ENCODE measurements at regions not wholly inside any gene's neighbourhood (a gene's known extent, or its start where the extent isn't known, plus 50 kb on each side); places are given as distances from the start of the nearest gene placed in this dataset.

- no peak for TF ChIP-seq CTCF (IDR thresholded peaks at IDR 0.05)
- no peak for TF ChIP-seq GABPA (IDR thresholded peaks at IDR 0.05; ENCODE audit: low read depth)
- no peak for TF ChIP-seq TCF12 (IDR thresholded peaks at IDR 0.05)
These were observed 159.8 kb downstream of the OR13H1 start for GRCh38 chrX:131703646-131704045.

Measured in SK-N-SH (cell line).